ENCODE measurements at regions not wholly inside any gene's neighbourhood (a gene's known extent, or its start where the extent isn't known, plus 50 kb on each side); places are given as distances from the start of the nearest gene placed in this dataset.
"Not testable (repeated sequence)": the region's sequence is repeated elsewhere in the genome, so short reads cannot be mapped to it uniquely, and the experiment has no call there.

DNA sequence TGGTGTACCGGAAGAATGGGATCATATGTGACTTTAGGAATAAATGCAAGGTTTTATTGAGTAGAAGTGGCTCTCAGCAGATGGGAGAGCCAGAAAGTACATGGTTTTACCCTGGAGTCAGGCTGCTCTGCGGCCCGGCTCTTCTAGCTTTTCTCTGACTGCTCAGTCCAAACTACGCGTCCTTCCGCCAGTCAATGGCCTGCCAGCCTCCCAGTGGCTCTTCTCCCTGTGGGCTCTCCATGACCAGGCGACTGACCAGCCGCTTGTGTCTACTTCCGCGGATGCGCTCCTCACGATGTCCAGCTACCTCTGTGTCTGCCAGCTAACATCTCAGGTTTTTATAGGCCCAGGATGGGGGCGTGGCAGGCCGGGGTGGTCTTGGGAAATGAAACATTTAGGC, 220.4 kb downstream of the VAPA start:
- Histone ChIP-seq H3K27ac (no peak overlapping the region), H3K27me3 (no peaks in the 10 kb centered on the region), H3K4me1 (peaks cover 11% of the 10 kb centered on the region), H3K4me3 (no peak overlapping the region), H3K36me3 (no peaks in the 10 kb centered on the region), H3K9me3 (no peaks in the 10 kb centered on the region)
- TF ChIP-seq, protein P1, sequence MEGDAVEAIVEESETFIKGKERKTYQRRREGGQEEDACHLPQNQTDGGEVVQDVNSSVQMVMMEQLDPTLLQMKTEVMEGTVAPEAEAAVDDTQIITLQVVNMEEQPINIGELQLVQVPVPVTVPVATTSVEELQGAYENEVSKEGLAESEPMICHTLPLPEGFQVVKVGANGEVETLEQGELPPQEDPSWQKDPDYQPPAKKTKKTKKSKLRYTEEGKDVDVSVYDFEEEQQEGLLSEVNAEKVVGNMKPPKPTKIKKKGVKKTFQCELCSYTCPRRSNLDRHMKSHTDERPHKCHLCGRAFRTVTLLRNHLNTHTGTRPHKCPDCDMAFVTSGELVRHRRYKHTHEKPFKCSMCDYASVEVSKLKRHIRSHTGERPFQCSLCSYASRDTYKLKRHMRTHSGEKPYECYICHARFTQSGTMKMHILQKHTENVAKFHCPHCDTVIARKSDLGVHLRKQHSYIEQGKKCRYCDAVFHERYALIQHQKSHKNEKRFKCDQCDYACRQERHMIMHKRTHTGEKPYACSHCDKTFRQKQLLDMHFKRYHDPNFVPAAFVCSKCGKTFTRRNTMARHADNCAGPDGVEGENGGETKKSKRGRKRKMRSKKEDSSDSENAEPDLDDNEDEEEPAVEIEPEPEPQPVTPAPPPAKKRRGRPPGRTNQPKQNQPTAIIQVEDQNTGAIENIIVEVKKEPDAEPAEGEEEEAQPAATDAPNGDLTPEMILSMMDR (IDR thresholded peaks at IDR 0.05), result no peak
- DNase-seq (no peak), ATAC-seq (no peak)
- intact Hi-C loops (cut with DNase I), result no loop called here

DNA sequence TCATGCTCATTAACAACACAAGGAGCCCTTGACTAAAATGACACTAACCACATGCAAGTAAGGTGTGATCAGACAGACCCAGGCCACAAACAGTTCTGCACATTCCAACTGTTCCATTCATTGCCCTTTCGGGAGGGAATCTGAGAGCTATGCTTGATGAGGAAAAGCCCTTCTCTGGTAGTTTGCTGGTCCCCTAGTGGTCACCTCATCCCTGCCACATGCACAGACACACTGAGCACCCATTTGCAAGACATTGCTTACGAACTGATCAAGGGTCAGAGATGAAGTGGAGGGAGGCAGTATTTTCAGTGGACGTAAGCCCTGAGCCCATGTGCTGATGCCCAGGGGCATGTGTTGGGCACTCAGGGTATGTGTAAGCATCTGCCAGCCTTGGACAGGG, 220.9 kb downstream of the VAPA start:
- H3K36me3 ChIP-seq; H3K27ac ChIP-seq; H3K27me3 ChIP-seq; H3K9me3 ChIP-seq; DNase-seq; H3K4me3 ChIP-seq; intact Hi-C loops (cut with DNase I); ATAC-seq: not testable (repeated sequence)
- peaks cover 12% of the 10 kb centered on the region for H3K4me1 ChIP-seq

DNA sequence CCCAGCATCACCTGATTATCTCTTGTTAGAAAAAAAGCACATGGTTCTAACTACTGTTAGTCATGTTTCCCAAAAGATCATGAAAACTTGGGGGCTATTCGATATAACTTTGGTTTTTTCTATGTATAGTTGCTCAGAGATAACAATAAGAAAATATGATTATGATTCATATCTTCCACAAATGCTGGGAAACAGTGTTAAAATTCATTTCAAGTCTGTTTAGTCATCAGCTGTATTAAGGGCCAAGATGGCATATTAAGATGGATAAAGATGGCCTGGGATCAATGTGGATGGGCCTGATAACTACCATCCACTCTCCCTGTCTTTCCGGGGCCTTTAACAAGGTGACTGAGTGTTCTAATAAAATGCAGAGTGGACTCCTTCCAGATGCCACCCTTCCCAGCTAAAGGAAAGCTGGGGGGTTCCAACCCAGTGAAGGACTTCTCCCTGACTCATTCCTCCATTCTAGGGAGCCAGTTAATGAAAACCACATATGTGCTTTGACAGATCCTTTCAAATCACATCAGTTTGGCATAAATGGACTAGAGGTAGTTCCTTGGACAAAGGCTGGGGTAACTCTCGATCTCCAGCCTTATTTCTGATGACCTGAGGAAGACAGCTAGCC, 221.6 kb downstream of the VAPA start:
- H3K4me1 ChIP-seq, result peaks cover 19% of the 10 kb centered on the region
- H3K9me3 ChIP-seq, result no peaks in the 10 kb centered on the region
- ATAC-seq (no peak), DNase-seq (no peak)
- no peak overlapping the region for H3K27ac ChIP-seq
- intact Hi-C loops (cut with DNase I), result no loop called here
- no peaks in the 10 kb centered on the region for H3K27me3 ChIP-seq
- no peak overlapping the region for H3K4me3 ChIP-seq
- TF ChIP-seq, protein P1 (IDR thresholded peaks at IDR 0.05), result no peak
- H3K36me3 ChIP-seq, result no peaks in the 10 kb centered on the region

DNA sequence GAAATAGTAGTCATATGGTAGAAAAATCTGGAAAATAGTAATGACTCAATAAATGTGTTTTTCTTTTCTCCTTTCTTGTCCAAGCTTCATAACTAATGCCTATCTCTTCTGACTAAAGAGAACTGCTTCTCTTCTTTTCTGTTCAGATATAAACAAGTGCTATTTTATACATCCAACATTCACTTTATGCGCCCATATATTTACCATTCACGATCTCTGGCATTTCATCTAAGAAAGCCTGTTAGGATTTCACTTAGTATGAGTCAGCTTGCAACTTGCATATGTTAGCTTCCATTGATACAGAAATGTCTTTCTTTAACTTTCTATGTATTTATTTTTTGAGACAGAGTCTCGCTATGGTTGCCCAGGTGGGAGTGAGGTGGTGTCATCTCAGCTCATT, 224.9 kb downstream of the VAPA start:
- H3K36me3 ChIP-seq, result no peaks in the 10 kb centered on the region
- intact Hi-C loops (cut with DNase I), result no loop called here
- no peaks in the 10 kb centered on the region for H3K27me3 ChIP-seq
- TF ChIP-seq, protein P1 (IDR thresholded peaks at IDR 0.05), result no peak
- H3K4me3 ChIP-seq, result no peak overlapping the region
- DNase-seq, result no peak
- peaks cover 24% of the 10 kb centered on the region for H3K4me1 ChIP-seq
- ATAC-seq, result no peak
- H3K9me3 ChIP-seq, result no peaks in the 10 kb centered on the region
- no peak overlapping the region for H3K27ac ChIP-seq

DNA sequence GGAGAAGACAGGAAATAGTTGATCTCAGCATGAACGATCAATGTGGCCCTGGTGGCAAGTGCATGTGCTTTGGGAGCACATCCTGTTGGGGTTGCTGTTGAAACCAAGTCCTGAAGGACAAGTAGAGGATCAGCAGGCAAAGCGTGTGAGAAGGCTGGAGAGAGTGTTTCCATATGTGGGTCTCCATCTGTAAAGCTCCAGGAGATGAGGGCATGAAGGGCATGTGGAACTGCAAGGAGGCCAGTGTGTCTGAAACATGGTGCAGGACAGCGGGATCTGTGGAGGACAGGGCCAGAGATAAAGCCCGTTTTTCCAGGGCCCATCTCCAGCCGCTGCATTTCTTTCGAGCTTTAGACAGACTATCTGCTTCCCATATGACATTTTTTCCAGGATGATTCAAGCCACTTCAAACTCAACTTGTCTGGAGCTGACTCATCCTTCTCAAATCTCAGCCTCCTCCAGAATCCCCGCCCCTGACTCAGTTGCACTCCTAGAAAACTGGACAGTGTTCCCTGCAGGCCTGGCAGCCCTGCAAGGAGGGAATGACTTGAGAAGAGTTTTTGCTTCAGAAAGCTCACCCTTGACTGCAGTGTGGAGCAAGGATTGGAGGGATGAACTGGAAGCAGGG, 226.1 kb downstream of the VAPA start:
- ATAC-seq (no peak), DNase-seq (no peak)
- H3K27ac ChIP-seq, result no peak overlapping the region
- intact Hi-C loops (cut with DNase I), result no loop called here
- H3K36me3 ChIP-seq, result no peaks in the 10 kb centered on the region
- no peak overlapping the region for H3K4me3 ChIP-seq
- no peaks in the 10 kb centered on the region for H3K27me3 ChIP-seq
- TF ChIP-seq, protein P1 (IDR thresholded peaks at IDR 0.05), result no peak
- peaks cover 27% of the 10 kb centered on the region for H3K4me1 ChIP-seq
- no peaks in the 10 kb centered on the region for H3K9me3 ChIP-seq

DNA sequence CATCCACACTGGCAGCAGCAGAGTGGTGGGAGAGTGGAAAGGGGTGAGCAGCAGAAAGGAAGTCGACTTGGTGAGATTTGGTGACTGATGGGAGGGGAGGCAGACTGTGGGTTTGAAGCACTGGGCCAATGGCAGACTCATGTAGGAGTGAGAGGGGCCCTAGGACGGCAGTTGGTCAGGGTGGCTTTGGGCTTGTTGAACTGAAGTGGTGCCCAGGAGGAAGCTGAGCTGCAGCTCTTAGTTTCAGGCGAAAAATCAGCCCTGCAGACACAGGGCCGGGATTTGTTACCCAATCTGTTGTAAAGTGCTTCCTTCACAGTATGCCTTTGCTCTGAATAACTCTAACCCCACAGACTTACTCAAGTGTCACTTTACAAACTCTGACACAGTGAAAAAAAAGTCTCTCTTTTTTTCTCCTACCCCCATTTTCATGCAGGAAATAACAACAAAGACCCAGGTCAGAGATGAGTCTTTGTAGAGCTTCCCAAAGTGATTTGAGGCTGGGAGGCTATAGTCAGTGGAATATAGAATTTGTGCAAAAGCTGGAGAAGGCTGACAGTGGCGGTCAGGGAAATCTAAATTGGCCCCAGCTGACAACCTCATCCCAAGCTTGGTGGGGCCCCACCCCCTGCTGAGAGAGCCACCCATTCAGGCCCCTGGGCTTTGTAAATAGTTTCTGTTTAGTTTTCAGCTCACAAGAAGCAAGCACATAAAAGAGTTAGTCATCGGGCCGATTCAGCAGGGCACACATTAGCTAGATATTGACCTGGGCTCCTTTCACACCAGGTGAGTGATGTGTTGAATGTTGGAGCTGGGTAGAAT, 226.9 kb downstream of the VAPA start:
- Histone ChIP-seq H3K27me3 (no peaks in the 10 kb centered on the region), H3K4me1 (peaks cover 27% of the 10 kb centered on the region), H3K27ac (no peak overlapping the region), H3K36me3 (no peaks in the 10 kb centered on the region), H3K9me3 (no peaks in the 10 kb centered on the region), H3K4me3 (no peak overlapping the region)
- intact Hi-C loops (cut with DNase I), result no loop called here
- no peak for DNase-seq
- TF ChIP-seq, protein P1 (IDR thresholded peaks at IDR 0.05), result no peak
- peak; percentile 86 for ATAC-seq
